SK-N-SH (cell line): ENCODE measurements at regions not wholly inside any gene's neighbourhood (a gene's known extent, or its start where the extent isn't known, plus 50 kb on each side); places are given as distances from the start of the nearest gene placed in this dataset.

Experiments
- CTCF ChIA-PET: fragments of 300-600, 350-600 bp; formaldehyde crosslinking; extraction: SDS; loops from one replicate; lab custom pipeline; 2021; lab: Yijun Ruan, JAX
- POLR2A ChIA-PET: fragments of 350-600 bp; sonication (Branson Sonifier 250); formaldehyde crosslinking; extraction: SDS; loops from one replicate; lab custom pipeline; 2020; ENCODE audit warnings: antibody characterized with exemption, inconsistent platforms; lab: Yijun Ruan, JAX
- DNase-seq: peaks from one replicate; pipeline ENCODE4 v3.0.0; 2012
- H2AFZ ChIP-seq: fragments of 200-600 bp; sonication (generic); 2 replicates; pipeline ENCODE4 v1.8.1; 2016; ENCODE audit warnings: antibody characterized with exemption, mild to moderate bottlenecking, low read depth
- H3F3A ChIP-seq: fragments of 200-600 bp; sonication (generic); replicated peaks from 2 replicates; pipeline ENCODE3; 2016; ENCODE audit warnings: antibody characterized with exemption, mild to moderate bottlenecking; ENCODE audit not compliant: insufficient read depth
- H3K27ac ChIP-seq, 2 experiments: fragments of 200-500 bp in 1 of 2; fragments of 200-600 bp in 1 of 2; sonication (Bioruptor generic) in 1 of 2; sonication (generic), shearing (Covaris generic) in 1 of 2; 2 replicates each; pipeline versions ENCODE4 v1.5.1 to v1.6.1; 2014 to 2016; ENCODE audit warnings: low read depth in 2 of 2, inconsistent platforms in 1 of 2, low read length in 1 of 2, mild to moderate bottlenecking in 1 of 2, mixed read lengths in 1 of 2
- H3K27me3 ChIP-seq: fragments of 200-600 bp; sonication (generic), shearing (Covaris generic); 2 replicates; pipeline ENCODE4 v1.6.1; 2016; ENCODE audit warnings: mixed run types; ENCODE audit not compliant: insufficient read depth
- H3K36me3 ChIP-seq, 2 experiments: fragments of 200-500 bp in 1 of 2; fragments of 200-600 bp in 1 of 2; sonication (Bioruptor generic) in 1 of 2; sonication (generic) in 1 of 2; replicated peaks in 1 of 2; 2 replicates each; pipeline versions ENCODE3 to v1.5.1; 2014 to 2016; ENCODE audit warnings: low read length in 1 of 2, mild to moderate bottlenecking in 1 of 2; ENCODE audit not compliant: insufficient read depth in 2 of 2, control insufficient read depth in 1 of 2
- H3K4me1 ChIP-seq, 2 experiments: fragments of 200-500 bp in 1 of 2; fragments of 200-600 bp in 1 of 2; sonication (Bioruptor generic) in 1 of 2; sonication (generic), shearing (Covaris generic) in 1 of 2; 2 replicates each; pipeline versions ENCODE4 v1.5.1 to v1.6.1; 2014 to 2016; ENCODE audit warnings: low read depth in 1 of 2, low read length in 1 of 2, mixed run types in 1 of 2; ENCODE audit not compliant: insufficient read depth in 2 of 2, control insufficient read depth in 1 of 2
- H3K4me2 ChIP-seq: fragments of 200-600 bp; sonication (generic), shearing (Covaris generic); 2 replicates; pipeline ENCODE4 v1.6.1; 2017; ENCODE audit warnings: mixed run types
- H3K4me3 ChIP-seq, 2 experiments: fragments of 200-500 bp in 1 of 2; fragments of 200-600 bp in 1 of 2; sonication (Bioruptor generic) in 1 of 2; sonication (generic), shearing (Covaris generic) in 1 of 2; 2 replicates each; pipeline versions ENCODE4 v1.5.1 to v1.8.1; 2014 to 2016; ENCODE audit warnings: low read depth in 2 of 2, inconsistent platforms in 1 of 2, low read length in 1 of 2, mild to moderate bottlenecking in 1 of 2, mixed read lengths in 1 of 2, moderate library complexity in 1 of 2
- H3K79me2 ChIP-seq: fragments of 200-600 bp; sonication (generic); 2 replicates; pipeline ENCODE4 v1.8.1; 2017; ENCODE audit warnings: mild to moderate bottlenecking; ENCODE audit not compliant: insufficient read depth
- H3K9ac ChIP-seq: fragments of 200-600 bp; sonication (generic); 2 replicates; pipeline ENCODE4 v1.6.1; 2017; ENCODE audit warnings: mixed run types
- H3K9me2 ChIP-seq: fragments of 200-600 bp; sonication (generic); 2 replicates; pipeline ENCODE4 v1.6.1; 2017; ENCODE audit warnings: mixed run types
- H3K9me3 ChIP-seq: fragments of 200-600 bp; sonication (generic); 2 replicates; pipeline ENCODE4 v1.6.1; 2017; ENCODE audit warnings: mixed run types, mild to moderate bottlenecking, moderate library complexity
- H4K20me1 ChIP-seq: fragments of 200-600 bp; sonication (generic); 2 replicates; pipeline ENCODE4 v1.6.1; 2017; ENCODE audit warnings: mild to moderate bottlenecking, mixed run types; ENCODE audit not compliant: insufficient read depth
- CHD2 ChIP-seq: fragments of 150-350 bp; IDR thresholded peaks from 2 replicates; pipeline ENCODE4 v1.6.1; 2018; ENCODE audit warnings: low read length; ENCODE audit not compliant: partially characterized antibody
- ELF1 ChIP-seq: IDR thresholded peaks from 2 replicates; pipeline ENCODE4 v1.4.0; 2012
- EP300 ChIP-seq, 2 experiments: IDR thresholded peaks; 2 replicates each; pipeline versions ENCODE4 v1.4.0 to v1.6.1; 2012; ENCODE audit warnings: borderline replicate concordance in 1 of 2, low read depth in 1 of 2, low read length in 1 of 2
- EZH2phosphoT487 ChIP-seq: fragments of 200-600 bp; sonication (generic); IDR thresholded peaks from 2 replicates; pipeline ENCODE4 v1.6.1; 2017; ENCODE audit warnings: low read depth, mixed run types, mild to moderate bottlenecking, antibody characterized with exemption, moderate library complexity, borderline replicate concordance
- FOXJ3 ChIP-seq: sonication (generic); formaldehyde crosslinking; IDR thresholded peaks from 2 replicates; pipeline ENCODE4 v1.5.1; 2020; ENCODE audit warnings: mild to moderate bottlenecking, missing genetic modification reagents
- GABPA ChIP-seq: IDR thresholded peaks from 2 replicates; pipeline ENCODE4 v1.4.0; 2012; ENCODE audit warnings: low read depth, mild to moderate bottlenecking
- GATA2 ChIP-seq: sonication (generic); formaldehyde crosslinking; IDR thresholded peaks from 2 replicates; pipeline ENCODE4 v1.5.0; 2020; ENCODE audit warnings: mild to moderate bottlenecking, missing genetic modification reagents
- JUND ChIP-seq: IDR thresholded peaks from 2 replicates; pipeline ENCODE4 v1.4.0; 2012
- NFIC ChIP-seq: IDR thresholded peaks from 2 replicates; pipeline ENCODE4 v1.4.0; 2012; ENCODE audit warnings: borderline replicate concordance
- NRF1 ChIP-seq: IDR thresholded peaks from 2 replicates; pipeline ENCODE4 v1.6.1; 2012; ENCODE audit warnings: low read depth, mild to moderate bottlenecking, low read length
- RCOR1 ChIP-seq: fragments of 150-350 bp; IDR thresholded peaks from 2 replicates; pipeline ENCODE4 v1.6.1; 2017; ENCODE audit warnings: antibody characterized with exemption, low read length
- RFX5 ChIP-seq: IDR thresholded peaks from 2 replicates; pipeline ENCODE4 v1.6.1; 2012; ENCODE audit warnings: mild to moderate bottlenecking, improper control_type of control experiment, low read length
- USF1 ChIP-seq: IDR thresholded peaks from 2 replicates; pipeline ENCODE4 v1.4.0; 2012; ENCODE audit warnings: low read depth, borderline replicate concordance
- USF2 ChIP-seq: fragments of 150-350 bp; IDR thresholded peaks from 2 replicates; pipeline ENCODE4 v1.6.1; 2017; ENCODE audit warnings: antibody characterized with exemption, low read length, low read depth, borderline replicate concordance
- YY1 ChIP-seq: IDR thresholded peaks from 2 replicates; pipeline ENCODE4 v1.4.0; 2012; ENCODE audit warnings: low read depth, mild to moderate bottlenecking
- TF ChIP-seq, protein P1 (sequence below): IDR thresholded peaks from 2 replicates; pipeline ENCODE4 v1.4.0; 2012; ENCODE audit warnings: low read depth, borderline replicate concordance
- TF ChIP-seq, protein P2 (sequence below): fragments of 200-600 bp; sonication (generic); IDR thresholded peaks from 2 replicates; pipeline ENCODE4 v1.6.1; 2017; ENCODE audit warnings: antibody characterized with exemption, mild to moderate bottlenecking, moderate library complexity
- TF ChIP-seq, protein P3 (sequence below): fragments of 150-350 bp; IDR thresholded peaks from 2 replicates; pipeline ENCODE4 v1.6.1; 2016; ENCODE audit warnings: mild to moderate bottlenecking, low read depth, low read length

DNA sequence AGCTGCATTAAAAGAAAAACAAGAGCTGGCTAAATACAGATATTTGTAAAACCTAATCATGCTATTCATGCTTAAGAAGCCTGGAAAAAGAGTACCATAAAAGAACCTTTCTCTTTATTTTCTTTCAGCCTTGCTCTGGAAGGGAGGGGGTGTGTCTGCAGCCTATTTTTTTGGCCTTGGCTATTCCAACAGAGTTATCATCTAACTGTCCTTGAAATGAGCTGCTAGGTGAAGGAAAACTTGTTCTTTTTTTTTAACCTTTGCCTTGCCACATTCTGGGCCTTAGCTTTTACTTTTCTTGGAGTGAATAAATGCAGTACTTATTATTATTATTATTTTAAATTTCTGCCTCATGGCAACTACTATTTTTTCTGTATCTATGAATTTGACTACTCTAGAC is 224.9 kb upstream of the SYNCRIP start:
- no peak overlapping the region for H3K9ac ChIP-seq
- DNase-seq: no peak
- no peak for TF ChIP-seq USF2
- no peak for TF ChIP-seq FOXJ3 (CRISPR knock-in tag)
- TF ChIP-seq, protein P1, sequence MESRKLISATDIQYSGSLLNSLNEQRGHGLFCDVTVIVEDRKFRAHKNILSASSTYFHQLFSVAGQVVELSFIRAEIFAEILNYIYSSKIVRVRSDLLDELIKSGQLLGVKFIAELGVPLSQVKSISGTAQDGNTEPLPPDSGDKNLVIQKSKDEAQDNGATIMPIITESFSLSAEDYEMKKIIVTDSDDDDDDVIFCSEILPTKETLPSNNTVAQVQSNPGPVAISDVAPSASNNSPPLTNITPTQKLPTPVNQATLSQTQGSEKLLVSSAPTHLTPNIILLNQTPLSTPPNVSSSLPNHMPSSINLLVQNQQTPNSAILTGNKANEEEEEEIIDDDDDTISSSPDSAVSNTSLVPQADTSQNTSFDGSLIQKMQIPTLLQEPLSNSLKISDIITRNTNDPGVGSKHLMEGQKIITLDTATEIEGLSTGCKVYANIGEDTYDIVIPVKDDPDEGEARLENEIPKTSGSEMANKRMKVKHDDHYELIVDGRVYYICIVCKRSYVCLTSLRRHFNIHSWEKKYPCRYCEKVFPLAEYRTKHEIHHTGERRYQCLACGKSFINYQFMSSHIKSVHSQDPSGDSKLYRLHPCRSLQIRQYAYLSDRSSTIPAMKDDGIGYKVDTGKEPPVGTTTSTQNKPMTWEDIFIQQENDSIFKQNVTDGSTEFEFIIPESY: no peak
- no peak for TF ChIP-seq RCOR1
- TF ChIP-seq ELF1: no peak
- TF ChIP-seq EP300 (IDR thresholded peaks at IDR 0.05; ENCODE audit: borderline replicate concordance in 1 of 2, low read depth in 1 of 2, low read length in 1 of 2): no peak
- TF ChIP-seq NRF1: no peak
- TF ChIP-seq USF1: no peak
- TF ChIP-seq, protein P2, sequence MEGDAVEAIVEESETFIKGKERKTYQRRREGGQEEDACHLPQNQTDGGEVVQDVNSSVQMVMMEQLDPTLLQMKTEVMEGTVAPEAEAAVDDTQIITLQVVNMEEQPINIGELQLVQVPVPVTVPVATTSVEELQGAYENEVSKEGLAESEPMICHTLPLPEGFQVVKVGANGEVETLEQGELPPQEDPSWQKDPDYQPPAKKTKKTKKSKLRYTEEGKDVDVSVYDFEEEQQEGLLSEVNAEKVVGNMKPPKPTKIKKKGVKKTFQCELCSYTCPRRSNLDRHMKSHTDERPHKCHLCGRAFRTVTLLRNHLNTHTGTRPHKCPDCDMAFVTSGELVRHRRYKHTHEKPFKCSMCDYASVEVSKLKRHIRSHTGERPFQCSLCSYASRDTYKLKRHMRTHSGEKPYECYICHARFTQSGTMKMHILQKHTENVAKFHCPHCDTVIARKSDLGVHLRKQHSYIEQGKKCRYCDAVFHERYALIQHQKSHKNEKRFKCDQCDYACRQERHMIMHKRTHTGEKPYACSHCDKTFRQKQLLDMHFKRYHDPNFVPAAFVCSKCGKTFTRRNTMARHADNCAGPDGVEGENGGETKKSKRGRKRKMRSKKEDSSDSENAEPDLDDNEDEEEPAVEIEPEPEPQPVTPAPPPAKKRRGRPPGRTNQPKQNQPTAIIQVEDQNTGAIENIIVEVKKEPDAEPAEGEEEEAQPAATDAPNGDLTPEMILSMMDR: no peak
- TF ChIP-seq EZH2phosphoT487: no peak
- no peak for TF ChIP-seq GATA2 (CRISPR knock-in tag)
- TF ChIP-seq YY1: no peak
- no peak for TF ChIP-seq JUND
- TF ChIP-seq CHD2: no peak
- no peak for TF ChIP-seq RFX5
- TF ChIP-seq NFIC: no peak
- no peak for TF ChIP-seq GABPA
- TF ChIP-seq, protein P3, sequence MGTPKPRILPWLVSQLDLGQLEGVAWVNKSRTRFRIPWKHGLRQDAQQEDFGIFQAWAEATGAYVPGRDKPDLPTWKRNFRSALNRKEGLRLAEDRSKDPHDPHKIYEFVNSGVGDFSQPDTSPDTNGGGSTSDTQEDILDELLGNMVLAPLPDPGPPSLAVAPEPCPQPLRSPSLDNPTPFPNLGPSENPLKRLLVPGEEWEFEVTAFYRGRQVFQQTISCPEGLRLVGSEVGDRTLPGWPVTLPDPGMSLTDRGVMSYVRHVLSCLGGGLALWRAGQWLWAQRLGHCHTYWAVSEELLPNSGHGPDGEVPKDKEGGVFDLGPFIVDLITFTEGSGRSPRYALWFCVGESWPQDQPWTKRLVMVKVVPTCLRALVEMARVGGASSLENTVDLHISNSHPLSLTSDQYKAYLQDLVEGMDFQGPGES: no peak
- CTCF ChIA-PET: no interaction called here
- POLR2A ChIA-PET: no interaction called here
- H4K20me1 ChIP-seq: no peaks in the 10 kb centered on the region
- no peak overlapping the region for H3K4me2 ChIP-seq
- no peaks in the 10 kb centered on the region for H3K9me3 ChIP-seq
- no peaks in the 10 kb centered on the region for H3K27me3 ChIP-seq
- no peak overlapping the region for H3K27ac ChIP-seq
- no peaks in the 10 kb centered on the region for H3K36me3 ChIP-seq
- no peaks in the 10 kb centered on the region for H3K9me2 ChIP-seq
- no peak overlapping the region for H2AFZ ChIP-seq
- no peaks in the 10 kb centered on the region for H3F3A ChIP-seq
- peaks cover 0 to 2% of the 10 kb centered on the region in 2 experiments; a peak in 1 of 4 replicates for H3K4me1 ChIP-seq
- H3K79me2 ChIP-seq: no peaks in the 10 kb centered on the region
- H3K4me3 ChIP-seq: no peak overlapping the region
